Fibroblast of the aortic adventitia (primary cell): ENCODE measurements at regions not wholly inside any gene's neighbourhood (a gene's known extent, or its start where the extent isn't known, plus 50 kb on each side); places are given as distances from the start of the nearest gene placed in this dataset.

ENCODE experiments used
- DNase-seq: peaks from one replicate; pipeline ENCODE4 v3.0.0-alpha.2; 2010; ENCODE audit warnings: low read depth
- H3K4me3 ChIP-seq: 2 replicates; pipeline ENCODE4 v1.5.1; 2011; ENCODE audit warnings: low read depth, mild to moderate bottlenecking, control low read depth, low read length, moderate library complexity
- CTCF ChIP-seq: IDR thresholded peaks from 2 replicates; pipeline ENCODE4 v1.5.1; 2011; ENCODE audit warnings: mild to moderate bottlenecking, low read length, control low read depth, inconsistent platforms; ENCODE audit not compliant: insufficient read depth

- DNase-seq, result no peak
- H3K4me3 ChIP-seq, result no peak overlapping the region
These were observed 560.0 kb downstream of the BNC2 start for GRCh38 chr9:16310278-16311110.

GRCh38 chr9:16312116-16312515 lies 558.4 kb downstream of the BNC2 start:
- DNase-seq, result peak; percentile 94
- TF ChIP-seq CTCF, result no peak

More at GRCh38 chr9:16310278-16311110, 560.0 kb downstream of the BNC2 start:
- TF ChIP-seq CTCF, result no peak

GRCh38 chr9:16312962-16313546 lies 557.4 kb downstream of the BNC2 start:
- no peak overlapping the region for H3K4me3 ChIP-seq
- no peak for DNase-seq
- TF ChIP-seq CTCF, result no peak

More at GRCh38 chr9:16312116-16312515, 558.4 kb downstream of the BNC2 start:
- H3K4me3 ChIP-seq, result no peak overlapping the region

- DNase-seq, result no peak
- no peak overlapping the region for H3K4me3 ChIP-seq
- TF ChIP-seq CTCF, result no peak
These were observed 556.0 kb downstream of the BNC2 start for GRCh38 chr9:16314476-16314875.

GRCh38 chr9:16315720-16316119 lies 554.8 kb downstream of the BNC2 start:
- H3K4me3 ChIP-seq, result no peak overlapping the region
- peak; percentile 4 for TF ChIP-seq CTCF
- peak; percentile 75 for DNase-seq

GRCh38 chr9:16316456-16316855 lies 554.0 kb downstream of the BNC2 start:
- no peak overlapping the region for H3K4me3 ChIP-seq
- no peak for TF ChIP-seq CTCF
- no peak for DNase-seq
